NCI-H1105 treated with DMSO at 0.1 percent for 48 hours (cell line): ENCODE measurements at regions not wholly inside any gene's neighbourhood (a gene's known extent, or its start where the extent isn't known, plus 50 kb on each side); places are given as distances from the start of the nearest gene placed in this dataset.

ENCODE experiments used
- DNase-seq: peaks from one replicate; lab custom pipeline; 2025; lab: John Stamatoyannopoulos, UW

- DNase-seq = no peak
These were observed 55.0 kb downstream of the TMEM30B start for GRCh38 chr14:61226015-61226654.

- no peak for DNase-seq
These were observed 55.8 kb downstream of the TMEM30B start for GRCh38 chr14:61225344-61225743.

GRCh38 chr14:61223552-61223951 lies 57.6 kb downstream of the TMEM30B start:
- DNase-seq = no peak

- no peak for DNase-seq
These were observed 58.8 kb downstream of the TMEM30B start for GRCh38 chr14:61222388-61222787.

- peak; percentile 86 for DNase-seq
These were observed 59.2 kb downstream of the TMEM30B start for GRCh38 chr14:61221906-61222305.

- DNase-seq = no peak
These were observed 61.5 kb downstream of the TMEM30B start for GRCh38 chr14:61219673-61220072.

- DNase-seq = no peak
These were observed 61.9 kb downstream of the TMEM30B start for GRCh38 chr14:61219256-61219655.

GRCh38 chr14:61218767-61219166 lies 62.4 kb downstream of the TMEM30B start:
- no peak for DNase-seq

- no peak for DNase-seq
These were observed 63.0 kb downstream of the TMEM30B start for GRCh38 chr14:61218157-61218556.

- no peak for DNase-seq
These were observed 63.6 kb downstream of the TMEM30B start for GRCh38 chr14:61217516-61217915.

GRCh38 chr14:61215222-61216020 lies 65.7 kb downstream of the TMEM30B start:
- DNase-seq = no peak

- DNase-seq = no peak
These were observed 67.2 kb downstream of the TMEM30B start for GRCh38 chr14:61213920-61214319.

GRCh38 chr14:61213191-61213621 lies 67.9 kb downstream of the TMEM30B start:
- no peak for DNase-seq

- DNase-seq = no peak
These were observed 68.6 kb downstream of the TMEM30B start for GRCh38 chr14:61212546-61212945.

- peak; percentile 100 for DNase-seq
These were observed 69.5 kb downstream of the TMEM30B start for GRCh38 chr14:61211476-61212255.

- peak; percentile 93 for DNase-seq
These were observed 77.9 kb downstream of the TMEM30B start for GRCh38 chr14:61203081-61203753.

- no peak for DNase-seq
These were observed 79.0 kb downstream of the TMEM30B start for GRCh38 chr14:61202124-61202523.

- DNase-seq = no peak
These were observed 80.0 kb downstream of the TMEM30B start for GRCh38 chr14:61201171-61201570.

- peak; percentile 16 for DNase-seq
These were observed 83.7 kb downstream of the TMEM30B start for GRCh38 chr14:61197416-61197815.

GRCh38 chr14:61196792-61197191 lies 84.3 kb downstream of the TMEM30B start:
- DNase-seq = no peak

GRCh38 chr14:61196034-61196433 lies 85.1 kb downstream of the TMEM30B start:
- no peak for DNase-seq

- DNase-seq = no peak
These were observed 87.7 kb downstream of the TMEM30B start for GRCh38 chr14:61193476-61193875.
